Panc1 (cell line): ENCODE measurements at regions not wholly inside any gene's neighbourhood (a gene's known extent, or its start where the extent isn't known, plus 50 kb on each side); places are given as distances from the start of the nearest gene placed in this dataset.

Source experiments
- ATAC-seq: fragments of 200-7000 bp; cut with Tn5 transposase; 2 replicates; pipeline ENCODE4 v1.9.1; 2020; ENCODE audit warnings: mild to moderate bottlenecking, moderate library complexity
- BruUV-seq: library from RNA; stranded (reverse); fragments of 400-500 nt; replicated peaks from 2 replicates; lab custom pipeline; 2021; lab: Mats Ljungman, UMichigan
- CTCF ChIA-PET: fragments of 300-600 bp; sonication (Branson Sonifier 250); formaldehyde crosslinking; loops from one replicate; lab custom pipeline; 2022; ENCODE audit warnings: antibody characterized with exemption; lab: Charles Lee
- POLR2A ChIA-PET: fragments of 300-600 bp; sonication (Branson Sonifier 250); formaldehyde crosslinking; loops from one replicate; lab custom pipeline; 2022; ENCODE audit warnings: antibody characterized with exemption; lab: Charles Lee
- DNase-seq: peaks from one replicate; pipeline ENCODE4 v3.0.0-alpha.2; 2010; ENCODE audit warnings: low read depth, low spot score
- H3K27ac ChIP-seq: 2 replicates; pipeline ENCODE4 v1.5.1; 2011; ENCODE audit warnings: mild to moderate bottlenecking, low read length, inconsistent platforms
- H3K27me3 ChIP-seq: fragments of 200-500 bp; sonication (Bioruptor generic); 2 replicates; pipeline ENCODE4 v1.6.0; 2014; ENCODE audit warnings: low read length, inconsistent platforms; ENCODE audit not compliant: control insufficient read depth, insufficient read depth
- H3K36me3 ChIP-seq: fragments of 200-500 bp; sonication (Bioruptor generic); 2 replicates; pipeline ENCODE4 v1.5.1; 2014; ENCODE audit warnings: inconsistent platforms, mild to moderate bottlenecking, low read length, moderate library complexity; ENCODE audit not compliant: control insufficient read depth, insufficient read depth
- H3K4me1 ChIP-seq: 2 replicates; pipeline ENCODE4 v1.5.1; 2011; ENCODE audit warnings: inconsistent platforms, mild to moderate bottlenecking, low read length, moderate library complexity; ENCODE audit not compliant: control insufficient read depth, insufficient read depth
- H3K4me3 ChIP-seq, 2 experiments: 2 replicates each; pipeline ENCODE4 v1.5.1; 2011 to 2012; ENCODE audit warnings: low read depth in 2 of 2, low read length in 2 of 2, mild to moderate bottlenecking in 2 of 2, inconsistent platforms in 1 of 2, moderate library complexity in 1 of 2
- H3K9me3 ChIP-seq: fragments of 200-500 bp; sonication (Bioruptor generic); 2 replicates; pipeline ENCODE4 v1.5.1; 2014; ENCODE audit warnings: low read depth, mild to moderate bottlenecking, inconsistent platforms, low read length, moderate library complexity; ENCODE audit not compliant: control insufficient read depth, insufficient read depth
- POLR2AphosphoS5 ChIP-seq: IDR thresholded peaks from 2 replicates; pipeline ENCODE4 v1.6.1; 2012; ENCODE audit warnings: mild to moderate bottlenecking, low read depth, low read length, moderate library complexity
- REST ChIP-seq, 2 experiments: IDR thresholded peaks; 2 replicates each; pipeline ENCODE4 v1.6.1; 2011 to 2012; ENCODE audit warnings: low read depth in 2 of 2, control low read depth in 1 of 2, low read length in 1 of 2, mild to moderate bottlenecking in 1 of 2, moderate library complexity in 1 of 2; ENCODE audit not compliant: insufficient read depth in 1 of 2
- SIN3A ChIP-seq: IDR thresholded peaks from 2 replicates; pipeline ENCODE4 v1.6.1; 2012; ENCODE audit warnings: low read depth, mild to moderate bottlenecking, low read length, moderate library complexity, borderline replicate concordance; ENCODE audit not compliant: insufficient read depth
- TCF7L2 ChIP-seq: IDR thresholded peaks from 2 replicates; pipeline ENCODE4 v1.6.1; 2011; ENCODE audit warnings: mild to moderate bottlenecking, low read depth, low read length, inconsistent platforms
- in situ Hi-C: cut with HindIII; loops from 2 replicates; pipeline ENCODE4 v1.10.0; 2016; ENCODE audit warnings: low sequenced_read_pairs, low pct_unique_long_range_greater_than_20kb
- intact Hi-C: fragments of 100-400 bp; cut with micrococcal nuclease; formaldehyde crosslinking; loops from one replicate; pipeline ENCODE4 v1.10.0; 2022; ENCODE audit not compliant: unreplicated experiment
- TF ChIP-seq, protein P1 (sequence below): fragments of 450-650 bp; IDR thresholded peaks from 2 replicates; pipeline ENCODE4 v1.5.1; 2017; ENCODE audit warnings: mild to moderate bottlenecking

DNA sequence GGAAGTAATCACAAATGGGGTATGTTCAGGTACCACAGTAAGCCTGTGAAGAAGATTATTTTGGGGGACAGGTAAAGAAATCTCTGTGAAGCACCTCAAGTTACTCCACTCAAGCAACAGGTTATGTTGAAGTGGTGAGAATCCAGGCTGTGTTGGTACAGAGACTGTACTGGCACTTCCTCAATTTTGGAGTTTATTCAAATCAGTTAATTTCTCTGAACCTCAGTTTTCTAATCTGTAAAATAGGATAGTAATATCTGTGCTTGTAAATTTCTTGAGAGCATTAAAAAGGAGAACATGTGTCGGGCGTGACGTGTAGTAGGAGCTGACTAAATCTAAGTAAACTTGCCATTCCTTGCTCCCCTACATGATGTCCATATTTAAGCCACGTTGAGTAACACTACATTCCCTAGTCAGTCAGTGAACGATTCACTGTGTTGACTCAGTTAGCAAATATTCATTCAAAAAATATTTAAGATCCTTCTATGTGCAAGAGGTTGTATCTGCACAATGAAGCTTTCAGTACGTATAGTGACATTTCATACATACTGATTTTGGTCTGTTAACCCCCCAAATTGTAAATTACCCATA lies 504.2 kb downstream of the ZEB2 start:
- H3K9me3 ChIP-seq, result no peaks in the 10 kb centered on the region
- H3K27ac ChIP-seq, result no peak overlapping the region
- no peaks in the 10 kb centered on the region for H3K36me3 ChIP-seq
- ChIA-PET CTCF (no interaction called here), POLR2A (no interaction called here)
- no TSS peak for BruUV-seq
- in situ Hi-C loops (no loop called here), intact Hi-C loops (no loop called here)
- ATAC-seq, result no peak
- no peak for DNase-seq
- no peak for TF ChIP-seq POLR2AphosphoS5
- no peaks in the 10 kb centered on the region for H3K4me1 ChIP-seq
- no peaks in the 10 kb centered on the region for H3K27me3 ChIP-seq
- no peak overlapping the region for H3K4me3 ChIP-seq

DNA sequence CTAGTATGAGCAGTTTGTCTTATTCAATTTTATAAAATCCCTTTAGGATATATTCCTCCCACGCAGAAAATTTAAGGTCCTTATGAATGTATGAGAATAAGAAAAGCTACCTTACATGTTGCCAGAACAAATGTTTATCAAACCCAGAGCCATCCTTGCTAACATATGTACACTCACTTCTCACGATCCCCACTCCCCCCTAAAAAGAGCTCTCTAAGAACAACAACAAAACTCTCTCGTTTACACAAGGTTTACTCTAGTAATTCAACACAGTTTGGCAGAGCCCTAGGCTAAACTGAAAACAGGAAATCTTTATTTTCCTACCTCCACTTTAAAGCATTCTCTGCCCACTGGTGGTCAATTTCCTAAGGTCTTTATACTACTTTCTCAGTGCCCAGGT lies 504.9 kb downstream of the ZEB2 start:
- ChIA-PET POLR2A (no interaction called here), CTCF (no interaction called here)
- Histone ChIP-seq H3K36me3 (no peaks in the 10 kb centered on the region), H3K4me1 (no peaks in the 10 kb centered on the region), H3K27me3 (no peaks in the 10 kb centered on the region), H3K9me3 (no peaks in the 10 kb centered on the region), H3K27ac (no peak overlapping the region), H3K4me3 (no peak overlapping the region)
- in situ Hi-C loops (no loop called here), intact Hi-C loops (no loop called here)
- BruUV-seq, result no TSS peak
- ATAC-seq (no peak), DNase-seq (no peak)
- TF ChIP-seq REST (IDR thresholded peaks at IDR 0.05; ENCODE audit: insufficient read depth in 1 of 2, low read depth in 2 of 2, low read length in 1 of 2), result no peak
- no peak for TF ChIP-seq POLR2AphosphoS5
- no peak for TF ChIP-seq TCF7L2
- TF ChIP-seq SIN3A, result no peak
- TF ChIP-seq, protein P1, sequence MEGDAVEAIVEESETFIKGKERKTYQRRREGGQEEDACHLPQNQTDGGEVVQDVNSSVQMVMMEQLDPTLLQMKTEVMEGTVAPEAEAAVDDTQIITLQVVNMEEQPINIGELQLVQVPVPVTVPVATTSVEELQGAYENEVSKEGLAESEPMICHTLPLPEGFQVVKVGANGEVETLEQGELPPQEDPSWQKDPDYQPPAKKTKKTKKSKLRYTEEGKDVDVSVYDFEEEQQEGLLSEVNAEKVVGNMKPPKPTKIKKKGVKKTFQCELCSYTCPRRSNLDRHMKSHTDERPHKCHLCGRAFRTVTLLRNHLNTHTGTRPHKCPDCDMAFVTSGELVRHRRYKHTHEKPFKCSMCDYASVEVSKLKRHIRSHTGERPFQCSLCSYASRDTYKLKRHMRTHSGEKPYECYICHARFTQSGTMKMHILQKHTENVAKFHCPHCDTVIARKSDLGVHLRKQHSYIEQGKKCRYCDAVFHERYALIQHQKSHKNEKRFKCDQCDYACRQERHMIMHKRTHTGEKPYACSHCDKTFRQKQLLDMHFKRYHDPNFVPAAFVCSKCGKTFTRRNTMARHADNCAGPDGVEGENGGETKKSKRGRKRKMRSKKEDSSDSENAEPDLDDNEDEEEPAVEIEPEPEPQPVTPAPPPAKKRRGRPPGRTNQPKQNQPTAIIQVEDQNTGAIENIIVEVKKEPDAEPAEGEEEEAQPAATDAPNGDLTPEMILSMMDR, result no peak

- ChIA-PET CTCF (no interaction called here), POLR2A (no interaction called here)
- H3K27ac ChIP-seq, result no peak overlapping the region
- TF ChIP-seq, protein P1, result no peak
- no peak for TF ChIP-seq POLR2AphosphoS5
- TF ChIP-seq SIN3A, result no peak
- no peak for TF ChIP-seq REST (IDR thresholded peaks at IDR 0.05; ENCODE audit: insufficient read depth in 1 of 2, low read depth in 2 of 2, low read length in 1 of 2)
- in situ Hi-C loops (no loop called here), intact Hi-C loops (no loop called here)
- DNase-seq (no peak), ATAC-seq (no peak)
- no peaks in the 10 kb centered on the region for H3K27me3 ChIP-seq
- no TSS peak for BruUV-seq
- H3K9me3 ChIP-seq, result no peaks in the 10 kb centered on the region
- no peaks in the 10 kb centered on the region for H3K36me3 ChIP-seq
- H3K4me3 ChIP-seq, result no peak overlapping the region
- H3K4me1 ChIP-seq, result no peaks in the 10 kb centered on the region
Observed at GRCh38 chr2:144014103-144014502, 505.8 kb downstream of the ZEB2 start.
